Mesendoderm (in vitro differentiated cells): ENCODE measurements at regions not wholly inside any gene's neighbourhood (a gene's known extent, or its start where the extent isn't known, plus 50 kb on each side); places are given as distances from the start of the nearest gene placed in this dataset.
"Not testable (repeated sequence)": the region's sequence is repeated elsewhere in the genome, so short reads cannot be mapped to it uniquely, and the experiment has no call there.

Source experiments
- DNase-seq: peaks from one replicate; pipeline ENCODE4 v3.0.0; 2013
- H2AK5ac ChIP-seq: 2 replicates; pipeline ENCODE4 v1.6.1; 2013; ENCODE audit warnings: low read length, inconsistent platforms
- H2BK120ac ChIP-seq: 2 replicates; pipeline ENCODE4 v1.6.1; 2013; ENCODE audit warnings: low read depth, mild to moderate bottlenecking, low read length, moderate library complexity, mixed read lengths
- H2BK15ac ChIP-seq: replicated peaks from 2 replicates; pipeline ENCODE4 v1.6.1; 2013; ENCODE audit warnings: low read depth, mild to moderate bottlenecking, moderate library complexity
- H2BK5ac ChIP-seq: 2 replicates; pipeline ENCODE4 v1.6.1; 2013; ENCODE audit warnings: low read length, inconsistent platforms
- H3K18ac ChIP-seq: 2 replicates; pipeline ENCODE4 v1.6.1; 2013; ENCODE audit warnings: mild to moderate bottlenecking, low read length, mixed read lengths
- H3K23ac ChIP-seq: one replicate; pipeline ENCODE4 v1.6.1; 2013; ENCODE audit warnings: low read length
- H3K27ac ChIP-seq: 2 replicates; pipeline ENCODE4 v1.5.1; 2013; ENCODE audit warnings: low read depth, mild to moderate bottlenecking, inconsistent platforms, low read length, moderate library complexity
- H3K27me3 ChIP-seq: 2 replicates; pipeline ENCODE4 v1.6.1; 2013; ENCODE audit warnings: low read length, control low read depth, mild to moderate bottlenecking, inconsistent platforms; ENCODE audit not compliant: insufficient read depth, poor library complexity
- H3K36me3 ChIP-seq: 2 replicates; pipeline ENCODE4 v1.6.1; 2013; ENCODE audit warnings: low read length, inconsistent platforms; ENCODE audit not compliant: control insufficient read depth, insufficient read depth
- H3K4ac ChIP-seq: one replicate; pipeline ENCODE4 v1.6.1; 2013; ENCODE audit warnings: low read depth, mild to moderate bottlenecking, low read length, moderate library complexity
- H3K4me1 ChIP-seq: 2 replicates; pipeline ENCODE4 v1.6.1; 2013; ENCODE audit warnings: low read depth, low read length, inconsistent platforms; ENCODE audit not compliant: control insufficient read depth
- H3K4me2 ChIP-seq: 2 replicates; pipeline ENCODE4 v1.6.1; 2013; ENCODE audit warnings: low read length
- H3K4me3 ChIP-seq: 2 replicates; pipeline ENCODE4 v1.5.1; 2013; ENCODE audit warnings: mild to moderate bottlenecking, low read length
- H3K56ac ChIP-seq: one replicate; pipeline ENCODE4 v1.6.1; 2013; ENCODE audit warnings: low read length
- H3K79me1 ChIP-seq: 2 replicates; pipeline ENCODE4 v1.6.1; 2013; ENCODE audit warnings: low read length, inconsistent platforms
- H3K79me2 ChIP-seq: 2 replicates; pipeline ENCODE4 v1.6.1; 2013; ENCODE audit warnings: mild to moderate bottlenecking, low read length; ENCODE audit not compliant: control insufficient read depth, insufficient read depth
- H3K9ac ChIP-seq: 2 replicates; pipeline ENCODE4 v1.6.1; 2013; ENCODE audit warnings: low read length, inconsistent platforms
- H4K5ac ChIP-seq: one replicate; pipeline ENCODE4 v1.6.1; 2013; ENCODE audit warnings: low read length
- H4K8ac ChIP-seq: one replicate; pipeline ENCODE4 v1.6.1; 2013; ENCODE audit warnings: low read depth, mild to moderate bottlenecking, control low read depth, low read length, moderate library complexity
- WGBS: extraction: QIAGEN DNeasy Blood & Tissue Kit; methylation state at CpG from one replicate; pipeline ENCODE4 v1.1.7; 2013; ENCODE audit warnings: low lambda C conversion rate, missing lambda C conversion rate; ENCODE audit not compliant: insufficient coverage; ENCODE audit errors: extremely low coverage; 5-methylcytosine and 5-hydroxymethylcytosine counted together

GRCh38 chr21:5064581-5065142 lies 5456.7 kb upstream of the TPTE start:
- WGBS, result no CpG with 5 or more reads among the region's 25 CpGs
- not testable (repeated sequence) for DNase-seq, H3K79me1 ChIP-seq, H2BK5ac ChIP-seq, H2BK120ac ChIP-seq, H3K4me1 ChIP-seq, H2BK15ac ChIP-seq, H3K4me3 ChIP-seq, H3K23ac ChIP-seq, H3K27ac ChIP-seq, H3K4me2 ChIP-seq, H3K27me3 ChIP-seq, H3K18ac ChIP-seq, H4K8ac ChIP-seq, H2AK5ac ChIP-seq, H4K5ac ChIP-seq, H3K9ac ChIP-seq, H3K4ac ChIP-seq, H3K56ac ChIP-seq, H3K36me3 ChIP-seq, H3K79me2 ChIP-seq

DNA sequence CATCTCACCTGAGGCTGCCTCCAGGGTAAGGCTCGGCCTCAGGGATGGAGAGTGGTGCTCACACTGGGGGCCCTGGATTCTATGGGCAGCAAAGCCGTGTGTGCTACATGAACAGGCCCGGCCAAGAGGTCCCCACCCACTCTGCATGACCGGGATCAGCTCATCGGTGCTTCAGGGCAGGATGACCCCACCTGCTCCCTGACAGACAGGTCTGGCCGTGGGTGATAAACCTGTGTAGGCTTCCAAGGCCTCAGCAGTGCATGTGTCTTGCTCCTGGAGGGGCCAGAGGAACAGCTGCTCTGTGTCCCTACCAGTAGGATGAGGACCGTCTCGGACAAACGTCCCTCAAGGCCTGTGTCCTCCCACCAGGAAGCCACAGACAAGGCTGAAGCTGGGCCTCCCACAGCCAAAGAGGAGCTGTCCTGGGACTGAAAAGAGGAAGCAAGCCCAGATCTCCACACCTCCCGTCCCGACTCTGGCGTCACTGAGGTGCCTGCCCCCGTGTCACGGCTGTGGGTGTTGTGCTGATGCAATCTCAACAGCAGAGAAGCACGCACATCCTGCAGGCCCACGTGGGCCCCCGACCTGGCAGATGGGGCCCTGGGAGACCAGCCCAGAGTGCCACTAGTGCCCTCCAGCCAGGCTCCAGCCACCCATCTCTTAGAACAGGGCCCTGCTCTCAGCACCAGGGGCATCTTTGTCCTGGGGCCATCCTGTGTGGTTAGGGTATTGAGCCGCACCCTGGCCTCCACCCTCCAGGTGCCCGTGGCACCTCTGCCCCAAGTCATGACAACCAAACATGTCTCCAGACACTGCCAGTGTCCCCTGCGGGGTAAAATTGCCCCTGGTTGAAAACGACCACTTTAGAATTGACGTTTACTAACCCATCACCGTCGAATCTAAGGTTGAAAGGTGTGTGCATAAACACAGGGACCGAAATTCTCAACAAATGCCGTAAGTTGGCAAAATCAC lies 5455.9 kb upstream of the TPTE start:
- H2BK15ac ChIP-seq, H2AK5ac ChIP-seq, H2BK120ac ChIP-seq, H3K79me1 ChIP-seq, H2BK5ac ChIP-seq, H3K79me2 ChIP-seq, DNase-seq, H3K56ac ChIP-seq, H3K23ac ChIP-seq, H3K4ac ChIP-seq, H3K4me2 ChIP-seq, H3K18ac ChIP-seq, H3K36me3 ChIP-seq, H3K9ac ChIP-seq, H4K8ac ChIP-seq, H3K27me3 ChIP-seq, H3K27ac ChIP-seq, H4K5ac ChIP-seq, H3K4me1 ChIP-seq, H3K4me3 ChIP-seq: not testable (repeated sequence)
- no CpG with 5 or more reads among the region's 26 CpGs for WGBS

GRCh38 chr21:5066682-5067251 lies 5454.6 kb upstream of the TPTE start:
- H2AK5ac ChIP-seq, H3K27me3 ChIP-seq, H3K4me1 ChIP-seq, H3K79me2 ChIP-seq, H4K8ac ChIP-seq, H3K9ac ChIP-seq, H2BK5ac ChIP-seq, H3K27ac ChIP-seq, H3K18ac ChIP-seq, H3K79me1 ChIP-seq, H3K4ac ChIP-seq, H3K23ac ChIP-seq, H3K56ac ChIP-seq, H3K36me3 ChIP-seq, H2BK15ac ChIP-seq, H2BK120ac ChIP-seq, DNase-seq, H3K4me2 ChIP-seq, H4K5ac ChIP-seq, H3K4me3 ChIP-seq: not testable (repeated sequence)
- WGBS, result no CpG with 5 or more reads among the region's 12 CpGs

- not testable (repeated sequence) for H3K56ac ChIP-seq, H3K79me2 ChIP-seq, H3K27me3 ChIP-seq, H2BK120ac ChIP-seq, H3K4me3 ChIP-seq, H4K5ac ChIP-seq, H3K36me3 ChIP-seq, H3K18ac ChIP-seq, H2BK15ac ChIP-seq, H2AK5ac ChIP-seq, H3K9ac ChIP-seq, H2BK5ac ChIP-seq, H3K23ac ChIP-seq, H3K4ac ChIP-seq, DNase-seq, H3K27ac ChIP-seq, H3K4me1 ChIP-seq, H3K79me1 ChIP-seq, H3K4me2 ChIP-seq, H4K8ac ChIP-seq
- WGBS, result no CpG with 5 or more reads among the region's 15 CpGs
Observed at GRCh38 chr21:5067326-5068048, 5453.9 kb upstream of the TPTE start.

DNA sequence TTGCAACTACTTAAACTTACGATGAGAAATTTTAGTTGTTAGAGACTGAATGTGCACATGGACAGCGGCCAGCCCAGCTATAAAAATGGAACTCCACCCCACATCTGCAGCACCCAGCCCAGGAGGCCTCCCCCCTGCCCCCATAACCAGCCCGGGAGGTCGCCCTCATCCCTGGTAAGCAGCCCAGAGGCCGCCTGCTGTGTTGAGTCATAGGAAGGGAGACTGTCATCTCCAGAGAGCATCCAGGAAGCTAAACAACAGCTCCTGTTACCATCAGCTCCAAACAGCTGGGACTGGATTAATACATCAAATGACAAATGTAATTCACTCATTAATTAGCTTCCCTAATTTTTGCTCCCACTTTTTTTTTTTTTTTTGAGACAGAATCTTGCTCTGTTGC lies 5452.7 kb upstream of the TPTE start:
- H2BK120ac ChIP-seq, H2AK5ac ChIP-seq, H3K27ac ChIP-seq, H3K4me3 ChIP-seq, H3K4me1 ChIP-seq, H4K5ac ChIP-seq, H2BK5ac ChIP-seq, H3K79me1 ChIP-seq, DNase-seq, H3K79me2 ChIP-seq, H3K36me3 ChIP-seq, H3K18ac ChIP-seq, H3K4me2 ChIP-seq, H2BK15ac ChIP-seq, H3K4ac ChIP-seq, H3K56ac ChIP-seq, H4K8ac ChIP-seq, H3K23ac ChIP-seq, H3K27me3 ChIP-seq, H3K9ac ChIP-seq: not testable (repeated sequence)
- WGBS, result no CpG with 5 or more reads among the region's 5 CpGs
